Transverse colon (tissue), 4 donors: ENCODE measurements at regions not wholly inside any gene's neighbourhood (a gene's known extent, or its start where the extent isn't known, plus 50 kb on each side); places are given as distances from the start of the nearest gene placed in this dataset.

Experiments
- EP300 ChIP-seq: sonication (generic); formaldehyde crosslinking; IDR thresholded peaks from one replicate; pipeline ENCODE4 v1.6.1; 2017; ENCODE audit warnings: antibody characterized with exemption, low read depth
- POLR2AphosphoS5 ChIP-seq, 3 donors: sonication (generic); formaldehyde crosslinking; IDR thresholded peaks; one replicate each; pipeline ENCODE4 v1.6.1; 2016; ENCODE audit warnings: antibody characterized with exemption in 3 of 3
- TF ChIP-seq, protein P1 (sequence below), 5 experiments: fragments of 200-600 bp in 3 of 5; fragments of 450-650 bp in 2 of 5; sonication (generic) in 3 of 5; IDR thresholded peaks; 1 replicate in 2 of 5; 2 replicates in 3 of 5; pipeline ENCODE4 v1.5.1; 2016 to 2017; ENCODE audit warnings: antibody characterized with exemption in 5 of 5, inconsistent platforms in 3 of 5, mild to moderate bottlenecking in 2 of 5, moderate library complexity in 1 of 5

DNA sequence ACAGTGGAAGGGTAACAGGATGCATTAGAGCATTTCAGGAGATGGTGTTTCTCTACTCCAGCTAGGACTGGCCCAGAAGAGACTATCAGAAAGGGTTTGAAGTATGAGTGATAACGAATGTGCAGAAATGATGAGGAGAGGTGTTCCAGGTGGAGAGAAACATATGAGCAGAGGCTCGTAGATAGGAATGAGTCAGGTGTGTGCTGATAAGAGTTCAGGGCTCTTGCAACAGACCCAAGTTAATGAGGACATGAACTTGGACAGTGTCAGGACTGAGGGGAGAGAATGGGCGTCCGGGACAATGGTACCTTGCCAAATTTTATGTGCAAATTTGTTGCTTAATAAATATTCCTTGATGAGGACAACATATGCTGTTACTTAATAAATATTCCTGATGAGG lies 183.9 kb upstream of the NFIA start:
- TF ChIP-seq, protein P1, sequence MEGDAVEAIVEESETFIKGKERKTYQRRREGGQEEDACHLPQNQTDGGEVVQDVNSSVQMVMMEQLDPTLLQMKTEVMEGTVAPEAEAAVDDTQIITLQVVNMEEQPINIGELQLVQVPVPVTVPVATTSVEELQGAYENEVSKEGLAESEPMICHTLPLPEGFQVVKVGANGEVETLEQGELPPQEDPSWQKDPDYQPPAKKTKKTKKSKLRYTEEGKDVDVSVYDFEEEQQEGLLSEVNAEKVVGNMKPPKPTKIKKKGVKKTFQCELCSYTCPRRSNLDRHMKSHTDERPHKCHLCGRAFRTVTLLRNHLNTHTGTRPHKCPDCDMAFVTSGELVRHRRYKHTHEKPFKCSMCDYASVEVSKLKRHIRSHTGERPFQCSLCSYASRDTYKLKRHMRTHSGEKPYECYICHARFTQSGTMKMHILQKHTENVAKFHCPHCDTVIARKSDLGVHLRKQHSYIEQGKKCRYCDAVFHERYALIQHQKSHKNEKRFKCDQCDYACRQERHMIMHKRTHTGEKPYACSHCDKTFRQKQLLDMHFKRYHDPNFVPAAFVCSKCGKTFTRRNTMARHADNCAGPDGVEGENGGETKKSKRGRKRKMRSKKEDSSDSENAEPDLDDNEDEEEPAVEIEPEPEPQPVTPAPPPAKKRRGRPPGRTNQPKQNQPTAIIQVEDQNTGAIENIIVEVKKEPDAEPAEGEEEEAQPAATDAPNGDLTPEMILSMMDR (IDR thresholded peaks at IDR 0.05): no peak
- TF ChIP-seq POLR2AphosphoS5 (IDR thresholded peaks at IDR 0.05): no peak
- TF ChIP-seq EP300: no peak
